Breast epithelium (tissue), 3 donors: ENCODE measurements at regions not wholly inside any gene's neighbourhood (a gene's known extent, or its start where the extent isn't known, plus 50 kb on each side); places are given as distances from the start of the nearest gene placed in this dataset.

Experiments
- CTCF ChIP-seq, 3 donors: fragments of 450-650 bp; IDR thresholded peaks; one replicate each; pipeline ENCODE4 v1.5.1; 2016 to 2017; ENCODE audit warnings: antibody characterized with exemption in 3 of 3, mild to moderate bottlenecking in 3 of 3, moderate library complexity in 3 of 3
- POLR2A ChIP-seq: fragments of 450-650 bp; IDR thresholded peaks from one replicate; pipeline ENCODE4 v1.6.1; 2016; ENCODE audit warnings: antibody characterized with exemption, mild to moderate bottlenecking, moderate library complexity
- POLR2AphosphoS5 ChIP-seq, 3 donors: sonication (generic); formaldehyde crosslinking; IDR thresholded peaks; one replicate each; pipeline ENCODE4 v1.6.1; 2017; ENCODE audit warnings: antibody characterized with exemption in 3 of 3

GRCh38 chr7:12865593-12865992 is 178.2 kb downstream of the ARL4A start:
- TF ChIP-seq POLR2A = no peak
- TF ChIP-seq CTCF (IDR thresholded peaks at IDR 0.05) = no peak
- no peak for TF ChIP-seq POLR2AphosphoS5 (IDR thresholded peaks at IDR 0.05)
